ENCODE measurements at regions not wholly inside any gene's neighbourhood (a gene's known extent, or its start where the extent isn't known, plus 50 kb on each side); places are given as distances from the start of the nearest gene placed in this dataset.
"Not testable (repeated sequence)": the region's sequence is repeated elsewhere in the genome, so short reads cannot be mapped to it uniquely, and the experiment has no call there.

DNA sequence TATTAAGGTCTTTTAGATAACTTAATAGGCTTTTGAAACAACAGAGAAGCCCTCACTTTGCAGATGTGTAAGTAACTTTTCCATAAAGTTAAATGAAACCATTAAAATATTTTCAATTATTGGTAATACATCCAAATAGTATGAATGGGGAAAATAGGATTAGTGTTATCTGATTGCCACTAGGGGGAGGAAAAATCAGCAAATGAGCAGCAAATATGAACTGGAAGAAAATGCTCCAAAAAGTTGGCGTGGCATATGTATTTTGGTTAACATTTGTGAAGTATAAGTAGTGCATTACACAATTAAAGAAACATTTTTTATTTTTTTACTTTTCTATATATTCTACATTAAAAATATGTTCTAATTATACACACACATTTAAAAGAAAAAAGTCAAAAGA is 259.8 kb upstream of the ANO5 start:
- DNase-seq, result no peak

DNA sequence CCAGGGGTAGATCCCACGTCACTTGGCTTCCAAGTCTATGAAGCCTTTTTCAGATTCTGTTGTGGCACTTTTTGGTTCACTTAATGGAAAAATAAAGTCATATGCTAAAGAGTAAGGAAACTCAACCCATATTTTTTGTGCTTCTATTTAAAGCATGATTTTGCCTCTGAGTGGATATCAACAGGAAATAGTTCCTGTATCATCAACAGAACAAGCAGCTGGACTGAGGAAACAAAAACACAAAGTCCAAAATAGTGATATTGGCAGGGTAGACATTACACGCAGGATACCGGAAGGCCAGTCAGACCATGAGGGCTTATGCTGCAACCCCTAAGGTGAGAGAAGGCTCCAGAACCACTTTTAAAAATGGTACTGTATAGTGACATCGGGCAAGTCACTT is 248.3 kb upstream of the ANO5 start:
- no peak for DNase-seq

DNA sequence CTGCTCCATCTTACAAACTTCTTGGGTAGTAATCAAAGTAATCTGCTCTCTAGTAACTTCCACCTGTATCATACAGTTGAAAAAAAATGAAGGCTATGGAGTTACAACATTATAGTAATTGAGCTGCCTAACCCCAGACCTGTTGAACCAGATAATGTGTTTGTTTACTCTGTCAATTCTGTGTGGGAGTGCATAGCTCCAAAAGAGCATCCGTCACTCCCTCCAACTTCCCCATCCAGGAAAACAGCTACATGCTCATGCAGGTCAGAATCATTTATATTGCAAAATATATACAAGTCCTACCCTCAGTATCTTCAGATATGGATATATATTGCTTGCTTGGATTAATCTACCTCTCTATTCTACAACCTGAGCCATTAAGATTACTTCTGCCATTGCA is 244.0 kb upstream of the ANO5 start:
- DNase-seq, result no peak

DNA sequence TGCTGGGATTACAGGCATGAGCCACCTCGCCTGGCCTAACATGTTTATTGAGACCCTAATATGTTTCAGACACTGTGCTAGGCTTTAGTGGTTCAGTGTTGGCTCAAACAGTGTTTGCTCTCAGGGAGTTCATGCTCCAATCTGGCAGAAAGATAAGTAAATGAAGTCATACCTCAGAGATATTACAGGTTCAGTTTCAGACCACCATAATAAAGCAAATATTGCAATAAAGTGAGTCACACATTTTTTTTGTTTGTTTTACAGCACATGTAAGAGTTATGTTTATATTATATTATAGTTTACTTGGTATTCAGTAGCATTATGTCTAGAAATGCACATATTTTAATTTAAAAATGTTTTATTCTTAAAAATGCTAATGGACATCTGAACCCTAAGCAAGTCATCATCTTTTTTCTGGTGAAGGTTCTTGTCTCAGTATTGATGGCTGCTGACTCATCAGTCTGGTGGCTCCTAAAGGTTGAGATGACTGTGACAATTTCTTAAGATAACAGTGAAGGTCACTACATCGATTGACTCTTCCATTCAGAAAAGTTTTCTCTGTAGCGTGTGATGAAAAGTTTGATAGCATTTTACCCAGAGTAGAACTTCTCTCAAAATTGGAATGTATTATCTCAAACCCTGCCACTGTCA is 243.0 kb upstream of the ANO5 start:
- no peak for DNase-seq

DNA sequence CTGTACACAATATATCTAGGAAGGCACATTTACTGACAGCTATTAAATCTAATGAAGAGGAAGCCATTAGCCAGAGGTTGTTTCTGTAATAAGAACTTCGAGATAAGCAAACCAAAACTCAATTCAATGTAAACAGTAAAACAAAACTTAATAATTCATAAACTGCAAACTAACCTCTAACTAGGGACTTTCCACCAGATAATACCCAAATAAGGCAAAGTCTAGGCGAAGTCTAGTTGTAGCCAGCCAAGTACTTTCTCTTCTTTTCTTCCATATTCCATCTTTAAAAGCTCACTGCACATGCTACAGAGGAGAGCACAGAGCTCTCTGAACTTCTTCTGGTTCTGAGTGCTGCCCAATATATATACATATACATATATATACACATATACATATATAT is 229.9 kb upstream of the ANO5 start:
- no peak for DNase-seq

DNA sequence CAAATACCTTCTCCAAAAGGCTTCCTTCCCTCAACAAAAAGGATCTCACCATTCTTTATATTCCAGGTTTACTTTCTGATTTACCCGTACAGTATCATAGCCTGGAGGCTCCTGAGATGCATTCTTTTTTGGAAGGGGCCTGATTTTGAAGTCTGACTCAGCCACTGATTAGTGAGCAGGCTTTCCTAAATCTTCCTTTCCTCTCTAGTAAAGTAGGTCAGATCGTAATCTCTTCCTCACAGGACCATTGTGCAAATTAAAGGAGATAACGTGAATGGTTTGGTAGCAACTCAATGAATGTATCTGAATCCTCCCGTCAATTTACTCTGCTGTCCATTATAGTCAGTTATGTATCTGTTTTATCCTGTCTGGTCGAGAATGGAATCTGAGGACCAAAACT is 227.7 kb upstream of the ANO5 start:
- DNase-seq, result no peak

DNA sequence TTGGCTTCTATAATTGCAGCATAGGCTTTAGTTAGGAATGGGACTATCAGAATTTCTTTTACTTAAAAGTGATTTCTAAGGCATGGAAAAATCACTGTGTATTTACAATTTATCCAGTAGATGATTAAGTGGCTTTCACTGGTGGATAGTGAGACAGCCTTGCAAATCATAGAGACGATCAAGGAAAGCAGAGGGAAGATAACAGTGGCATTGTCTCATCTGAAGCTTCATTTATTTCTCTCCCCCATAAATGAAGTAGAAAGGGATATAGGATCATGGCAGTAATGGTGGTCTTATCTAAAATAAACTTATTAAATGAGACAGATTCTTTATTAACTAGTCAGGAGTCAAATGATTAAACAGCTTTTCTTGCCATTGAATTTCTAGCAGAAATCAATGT is 224.2 kb upstream of the ANO5 start:
- DNase-seq, result no peak

DNA sequence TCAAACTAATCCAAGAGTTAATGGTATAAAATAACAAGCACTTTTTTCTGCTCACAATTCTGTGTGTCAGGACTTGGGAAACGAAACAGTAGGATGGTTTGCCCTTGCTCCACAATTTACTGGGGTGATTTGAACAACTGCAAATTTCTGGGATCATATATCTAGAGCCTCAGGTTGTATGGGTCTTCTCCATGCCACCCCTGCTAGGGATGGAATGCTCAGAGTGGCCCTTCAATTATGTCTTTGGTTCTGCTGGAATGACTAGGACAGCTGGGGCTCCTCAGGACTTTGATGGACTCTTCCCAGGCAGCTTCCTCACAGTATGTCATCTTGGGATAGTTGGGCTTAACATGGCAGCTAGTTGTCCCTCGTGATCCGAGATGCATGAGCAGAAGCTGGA is 223.0 kb upstream of the ANO5 start:
- DNase-seq, result no peak

DNA sequence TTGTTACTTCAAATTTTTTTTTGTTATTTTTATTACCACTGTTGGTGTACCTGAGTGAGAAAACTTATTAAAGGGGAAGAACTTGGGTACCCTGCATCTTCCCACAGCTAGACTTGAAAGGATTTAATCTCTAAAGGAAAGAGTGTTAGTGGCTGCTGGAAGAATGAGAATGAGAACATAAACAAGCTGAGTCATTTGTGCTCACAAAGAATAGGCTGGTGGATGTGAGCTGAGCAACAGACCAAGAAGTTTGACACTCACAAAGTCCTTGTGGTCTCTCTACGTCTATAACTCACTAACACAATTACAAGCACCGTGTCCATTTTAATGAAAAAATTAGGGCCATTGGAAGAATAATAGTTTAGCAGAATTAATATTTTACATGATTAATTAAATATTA is 217.6 kb upstream of the ANO5 start:
- DNase-seq, result no peak

DNA sequence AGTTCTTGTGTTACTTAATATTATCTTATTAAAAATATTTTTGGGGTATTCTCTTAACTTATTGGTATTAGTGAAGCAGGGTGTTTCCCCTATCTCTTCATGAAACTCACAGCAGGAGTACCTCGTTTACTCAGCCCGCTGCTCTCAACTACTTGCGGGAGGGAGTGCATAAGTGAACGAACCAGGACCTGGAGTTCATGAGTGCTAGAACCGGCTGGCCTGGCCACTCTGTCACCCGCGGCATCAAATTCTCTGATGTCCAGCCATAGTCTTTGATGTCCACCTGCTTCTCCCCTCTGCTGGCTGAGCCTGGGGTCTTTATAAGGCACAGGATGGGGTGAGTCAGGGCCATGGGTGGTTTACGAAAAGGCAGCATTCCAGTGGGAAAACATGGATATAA is 216.7 kb upstream of the ANO5 start:
- no peak for DNase-seq

DNA sequence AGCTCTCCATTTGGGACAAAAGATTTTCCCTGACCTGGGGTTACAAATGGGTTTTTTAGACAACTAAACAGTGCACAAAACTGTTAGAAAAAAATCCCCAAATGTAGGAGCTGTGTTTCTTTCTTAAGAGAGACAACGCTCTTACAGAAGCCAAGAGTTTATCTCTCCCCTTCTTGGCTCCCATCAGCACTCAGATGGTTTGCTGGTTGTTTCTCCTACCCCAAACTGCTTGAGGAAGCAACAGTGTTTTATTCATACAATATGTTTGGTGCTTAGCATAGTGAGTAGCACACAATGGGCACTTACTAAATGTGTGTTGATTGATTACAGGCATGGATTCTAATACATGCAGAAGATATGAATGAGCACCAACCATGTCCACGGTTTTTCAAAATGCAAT is 209.5 kb upstream of the ANO5 start:
- no peak for DNase-seq

DNA sequence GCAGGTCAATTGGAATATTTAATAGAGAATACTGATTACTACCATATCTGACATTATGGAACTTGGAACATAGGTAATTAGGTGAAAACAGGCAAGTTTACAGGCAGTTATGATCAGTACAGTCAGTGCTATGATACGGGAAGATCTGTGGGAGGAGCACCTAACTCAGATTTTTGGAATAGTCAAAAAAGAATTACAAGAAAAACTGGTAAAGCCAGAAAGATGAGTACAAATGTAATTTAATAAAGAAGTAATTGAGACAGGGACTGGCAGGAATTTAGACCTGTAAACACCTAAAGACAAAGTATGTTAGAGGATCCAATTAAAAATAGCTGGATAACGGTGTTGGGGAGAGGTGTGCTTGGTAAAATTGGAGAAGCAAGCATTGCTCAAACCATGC is 206.5 kb upstream of the ANO5 start:
- no peak for DNase-seq

DNA sequence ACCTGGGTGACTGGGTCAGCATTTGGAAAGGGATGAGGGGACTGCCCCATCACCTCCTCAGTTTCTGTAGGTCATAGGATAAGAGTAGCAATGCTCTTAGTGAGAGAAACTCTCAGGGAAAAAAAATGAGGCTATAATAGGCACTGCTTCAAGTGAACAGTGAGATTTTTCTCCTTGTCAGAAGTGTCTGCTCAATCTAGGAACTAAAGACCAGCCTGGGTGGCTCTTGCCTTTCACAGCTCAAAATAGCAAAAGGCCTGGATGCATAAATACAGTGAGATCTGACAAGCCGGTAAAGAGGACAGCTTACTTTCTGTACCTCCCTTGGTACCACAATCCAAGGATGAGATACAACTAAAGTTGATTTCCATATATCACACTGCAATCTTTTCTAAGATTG is 205.6 kb upstream of the ANO5 start:
- no peak for DNase-seq

DNA sequence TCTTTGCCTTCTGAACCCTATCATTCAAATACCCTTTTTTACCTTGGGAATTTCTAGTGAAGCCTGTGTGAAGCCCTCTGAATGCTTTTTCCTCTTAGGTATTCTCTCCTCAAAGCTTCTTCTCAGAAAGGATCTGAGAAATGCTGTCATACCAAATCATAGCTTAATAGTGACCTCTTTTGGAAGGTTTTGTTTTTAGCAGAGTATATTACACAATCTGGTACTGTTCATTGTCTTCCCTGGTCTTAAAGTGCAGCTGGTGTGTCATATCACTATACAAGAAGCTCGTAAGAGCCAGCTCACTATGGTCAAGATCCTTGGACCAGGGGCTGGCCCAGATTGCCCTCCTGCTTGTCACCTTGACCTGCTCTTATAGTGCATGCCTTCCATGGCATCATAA is 204.4 kb upstream of the ANO5 start:
- DNase-seq, result no peak

DNA sequence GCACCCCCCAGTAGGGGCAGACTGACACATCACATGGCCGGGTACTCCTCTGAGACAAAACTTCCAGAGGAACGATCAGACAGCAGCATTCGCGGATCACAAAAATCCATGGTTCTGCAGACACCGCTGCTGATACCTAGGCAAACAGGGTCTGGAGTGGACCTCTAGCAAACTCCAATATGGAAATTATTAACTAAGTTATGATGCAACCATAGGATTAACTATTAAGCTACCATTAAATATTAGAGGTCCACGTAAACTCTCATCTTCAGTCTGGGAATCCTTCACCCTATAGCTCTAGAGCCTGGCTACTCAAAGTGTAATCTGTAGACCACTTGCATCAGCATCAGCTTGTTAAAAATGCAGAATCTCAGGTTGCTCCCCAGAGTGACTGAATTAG is 191.1 kb upstream of the ANO5 start:
- not testable (repeated sequence) for DNase-seq

DNA sequence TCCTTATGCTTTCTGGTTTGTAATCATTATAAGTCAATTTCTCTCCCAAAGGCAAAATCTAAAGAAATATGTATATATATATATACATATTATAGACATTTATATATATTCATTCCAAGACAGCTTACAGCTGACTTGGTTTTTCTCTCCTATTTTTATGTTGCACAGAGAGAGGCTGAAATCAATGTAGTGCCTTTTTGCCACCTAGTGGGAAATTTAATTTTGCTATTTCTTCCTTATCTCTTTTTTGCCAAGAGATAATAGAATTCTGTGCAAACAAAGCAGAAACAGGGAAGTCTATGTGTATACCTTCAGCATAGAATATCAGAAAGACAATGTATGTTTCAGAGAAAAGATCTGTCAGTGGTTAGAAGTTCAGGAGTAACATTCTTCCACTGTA is 186.0 kb upstream of the ANO5 start:
- DNase-seq, result no peak

DNA sequence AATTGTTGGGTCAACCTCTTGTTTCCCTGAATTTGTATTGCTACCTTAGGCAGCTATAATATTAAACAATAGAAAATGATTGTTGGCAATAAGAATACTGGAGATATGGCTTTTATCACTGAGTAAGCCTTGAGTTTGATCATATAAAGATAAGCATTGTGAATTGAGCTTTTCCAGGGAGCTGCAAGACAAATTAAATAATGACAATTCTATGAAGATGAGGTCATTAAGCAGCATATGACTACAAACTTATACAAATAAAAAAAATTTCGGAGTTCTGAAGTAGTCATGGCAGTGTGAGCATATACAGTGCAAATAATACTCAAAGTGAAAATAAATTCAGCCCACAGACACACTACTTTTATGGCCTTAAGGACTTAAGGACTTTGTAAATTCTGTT is 161.1 kb upstream of the ANO5 start:
- no peak for DNase-seq

DNA sequence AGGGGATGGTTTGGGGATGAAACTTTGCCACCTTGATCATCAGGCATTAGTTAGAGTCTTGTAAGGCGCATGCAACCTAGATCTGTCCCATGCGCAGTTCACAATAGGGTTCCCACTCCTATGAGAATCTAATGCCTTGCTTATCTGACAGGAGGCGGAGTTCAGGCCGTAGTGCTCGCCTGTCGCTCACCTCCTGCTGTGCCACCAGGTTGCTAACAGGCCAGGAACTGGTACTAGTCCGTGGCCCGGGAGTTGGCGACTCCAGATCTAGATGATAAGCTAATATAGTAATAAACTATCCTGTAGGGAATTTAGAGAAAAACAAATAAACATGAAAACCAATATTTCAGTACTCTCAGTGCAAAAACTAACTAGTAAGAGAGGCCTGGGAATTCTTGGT is 155.4 kb upstream of the ANO5 start:
- DNase-seq, result no peak

DNA sequence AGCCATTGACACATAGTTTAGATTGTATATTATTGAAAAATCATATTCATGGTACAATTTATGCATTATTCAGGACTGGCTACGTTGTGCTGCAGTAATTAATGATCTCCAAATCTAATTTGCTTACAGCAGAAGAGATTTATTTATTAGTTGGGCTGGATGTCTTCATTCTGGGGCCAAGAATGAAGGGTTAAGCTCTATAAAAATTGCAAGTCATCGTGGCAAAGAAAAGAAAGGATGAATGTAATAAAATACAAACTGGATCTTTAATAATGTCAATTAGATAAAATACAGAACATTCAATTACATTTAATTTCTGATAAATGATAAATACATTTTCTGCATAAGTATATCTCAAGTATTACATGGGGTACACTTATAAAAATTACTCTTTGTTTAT is 151.8 kb upstream of the ANO5 start:
- no peak for DNase-seq

DNA sequence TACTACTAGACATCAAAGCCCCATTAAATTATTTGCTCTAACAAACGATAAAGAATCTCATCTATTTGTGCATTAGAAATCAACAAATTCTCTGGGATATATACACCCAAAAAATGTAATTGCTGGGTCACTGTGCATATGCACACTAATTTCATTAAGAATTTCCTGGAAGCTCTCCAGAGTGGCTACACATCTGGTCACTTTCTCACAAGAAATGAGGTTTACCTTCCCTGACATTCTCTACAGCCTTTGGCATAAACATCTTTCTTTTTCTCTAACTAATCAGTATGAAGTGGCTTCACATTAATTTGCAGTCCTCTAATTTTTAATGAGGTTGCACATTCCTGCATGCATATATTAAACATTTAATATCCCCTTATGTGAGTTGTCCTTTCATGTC is 150.8 kb upstream of the ANO5 start:
- DNase-seq, result no peak

DNA sequence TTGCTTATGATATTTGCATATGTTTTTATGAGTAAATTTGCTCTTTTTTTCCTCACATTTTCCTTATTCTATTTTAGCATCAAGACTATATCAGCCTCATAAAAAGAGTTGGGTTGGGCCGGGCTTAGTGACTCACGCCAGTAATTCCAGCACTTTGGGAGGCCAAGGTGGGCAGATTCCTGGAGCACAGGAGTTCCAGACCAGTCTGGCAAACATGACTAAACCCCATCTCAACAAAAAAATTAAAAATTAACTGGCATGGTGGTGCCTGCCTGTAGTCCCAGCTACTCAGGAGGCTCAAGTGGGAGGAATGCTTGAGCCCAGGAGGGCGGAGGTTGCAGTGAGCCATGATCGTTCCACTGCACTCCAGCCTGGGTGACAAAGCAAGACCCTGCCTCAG is 148.8 kb upstream of the ANO5 start:
- no peak for DNase-seq

DNA sequence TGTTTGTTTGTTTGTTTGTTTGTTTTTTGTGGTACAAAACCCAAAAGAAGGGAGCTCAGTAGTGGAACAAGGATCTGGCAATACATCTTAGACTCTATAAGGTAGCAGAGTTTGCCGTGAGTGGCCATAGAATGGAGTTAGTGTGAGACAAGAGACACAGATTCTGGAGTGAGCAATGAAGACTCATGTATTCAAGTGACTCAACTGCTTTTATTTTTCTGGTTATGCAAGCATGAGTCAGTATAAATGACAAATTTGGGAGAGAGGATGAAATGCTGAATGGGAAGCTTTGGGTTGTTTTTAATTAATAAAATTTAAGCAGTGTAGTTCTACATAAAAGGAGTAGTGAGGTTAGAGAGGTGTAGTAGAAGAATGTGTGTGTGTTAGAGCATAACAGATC is 143.6 kb upstream of the ANO5 start:
- DNase-seq, result no peak

DNA sequence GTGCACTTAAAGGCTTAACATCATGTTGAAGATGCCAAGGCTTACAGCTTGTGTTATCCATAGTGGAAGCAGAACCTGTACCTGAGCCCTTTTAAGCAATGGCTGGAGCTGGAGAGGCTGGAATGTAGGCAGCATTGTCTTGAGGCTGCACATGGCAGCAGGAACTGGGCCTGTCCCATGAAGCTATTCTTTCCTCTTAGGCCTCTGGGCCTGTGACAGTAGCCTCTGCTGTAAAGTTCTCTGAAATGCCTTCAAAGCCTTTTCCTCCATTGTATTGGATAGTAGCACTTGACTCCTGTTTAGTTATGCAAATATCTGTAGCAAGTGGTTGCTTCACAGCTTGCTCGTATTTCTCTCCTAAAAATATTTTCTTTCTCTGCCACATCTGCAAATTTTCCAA is 127.4 kb upstream of the ANO5 start:
- DNase-seq, result no peak

DNA sequence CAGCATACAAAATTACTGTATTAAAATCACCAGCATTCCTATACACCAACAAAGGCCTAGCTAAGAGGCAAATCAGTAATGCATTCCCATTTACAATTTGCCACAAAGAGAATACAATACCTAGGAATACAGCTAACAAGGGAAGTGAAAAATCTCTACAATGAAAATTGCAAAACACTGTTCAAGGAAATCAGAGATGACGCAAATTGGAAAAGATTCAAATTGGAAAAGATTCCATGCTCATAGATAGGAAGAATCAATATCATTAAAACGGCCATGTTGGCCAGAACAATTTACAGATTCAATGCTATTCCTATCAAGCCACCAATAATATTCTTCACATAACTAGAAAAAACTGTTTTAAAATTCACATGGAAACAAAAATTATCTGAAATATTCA is 123.0 kb upstream of the ANO5 start:
- no peak for DNase-seq

DNA sequence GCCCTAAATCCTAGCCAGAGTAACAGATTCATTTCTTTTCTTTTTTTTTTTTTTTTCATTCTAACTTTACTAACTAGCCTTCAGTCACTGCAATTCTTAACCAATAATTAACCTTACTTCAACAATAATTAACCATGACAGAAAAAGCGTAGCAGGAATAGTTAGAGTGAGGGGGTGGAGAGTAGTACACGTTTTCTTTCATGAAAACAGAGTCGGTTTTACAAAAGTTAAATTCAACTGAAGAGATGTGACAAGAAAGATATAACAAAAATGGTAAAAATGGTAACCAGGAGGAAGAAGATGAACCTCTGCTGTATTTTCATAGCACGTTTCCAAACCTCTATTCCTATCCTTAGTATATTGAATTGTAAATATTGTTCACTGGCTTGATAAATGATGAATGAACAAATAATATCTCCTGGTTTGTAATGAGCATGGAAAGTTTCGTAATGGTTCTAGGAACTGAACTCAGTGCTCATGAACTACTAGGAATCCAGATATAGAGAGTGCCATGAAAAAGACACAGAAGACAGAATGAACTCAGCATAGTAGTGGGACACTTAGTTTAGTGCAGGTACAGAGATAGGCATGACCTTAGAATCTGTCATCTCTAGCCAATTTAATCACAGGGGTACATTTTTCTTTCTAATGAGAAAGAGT is 116.5 kb upstream of the ANO5 start:
- DNase-seq, result no peak

DNA sequence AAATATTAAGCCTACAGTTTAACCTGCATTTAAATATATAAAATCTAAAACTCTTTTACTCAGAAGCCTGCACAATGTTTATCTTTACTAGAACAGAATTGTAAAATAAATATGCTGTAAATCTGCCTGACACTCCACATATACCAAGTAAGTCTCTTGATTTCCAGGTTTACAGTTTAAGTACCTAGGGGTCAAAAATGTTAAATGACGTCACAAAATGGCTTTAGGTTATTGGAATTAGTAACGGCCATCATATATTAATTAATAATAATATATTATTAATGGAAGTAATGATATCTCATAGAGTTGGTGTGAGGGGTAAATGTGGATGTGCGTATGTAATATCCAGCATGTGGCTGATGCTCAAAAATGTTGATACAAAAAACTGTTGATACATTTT is 114.8 kb upstream of the ANO5 start:
- DNase-seq, result no peak
